Fibroblast of villous mesenchyme (primary cell): ENCODE measurements at regions not wholly inside any gene's neighbourhood (a gene's known extent, or its start where the extent isn't known, plus 50 kb on each side); places are given as distances from the start of the nearest gene placed in this dataset.
A peak's percentile ranks its signal among the peaks of the same experiment; 100 is the strongest.

ENCODE experiments used
- DNase-seq: peaks from one replicate; pipeline ENCODE4 v3.0.0-alpha.2; 2010; ENCODE audit warnings: low read depth
- H3K4me3 ChIP-seq: 2 replicates; pipeline ENCODE4 v1.5.1; 2011; ENCODE audit warnings: low read depth, mild to moderate bottlenecking, low read length
- TF ChIP-seq, protein P1 (sequence below): IDR thresholded peaks from 2 replicates; pipeline ENCODE4 v1.5.1; 2012; ENCODE audit warnings: low read depth, mild to moderate bottlenecking, low read length; ENCODE audit not compliant: insufficient read depth

DNA sequence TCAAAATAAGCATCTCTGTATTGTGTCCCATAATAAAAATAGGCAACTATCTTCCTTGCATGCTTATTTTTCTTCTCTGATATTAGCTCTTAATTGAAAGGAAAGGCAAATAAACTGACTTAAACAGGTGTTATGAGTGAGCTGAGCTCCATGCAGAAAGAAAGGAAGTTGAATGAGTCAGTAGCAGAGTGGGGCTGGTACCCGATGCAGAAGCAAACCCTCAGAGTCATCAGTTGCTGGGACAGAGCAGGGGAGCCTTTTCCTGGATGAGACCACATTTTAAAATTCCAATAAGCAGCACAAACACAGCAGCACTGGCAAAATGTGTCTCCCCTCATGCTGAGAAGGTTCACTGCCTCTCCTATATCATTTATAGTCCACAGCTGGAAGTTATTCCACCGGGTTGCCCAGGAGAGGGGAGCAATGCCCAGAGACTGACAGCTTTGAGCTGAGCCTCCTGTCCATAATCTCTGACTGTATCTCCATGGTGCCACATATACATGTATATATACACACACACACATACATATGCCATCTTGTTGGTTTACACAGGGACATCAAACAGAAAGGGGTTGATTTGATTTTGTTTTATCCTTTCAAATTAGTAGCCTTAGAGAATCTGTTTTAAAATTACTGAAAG, 274.3 kb upstream of the PPARGC1A start:
- H3K4me3 ChIP-seq: no peak overlapping the region
- no peak for DNase-seq
- TF ChIP-seq, protein P1, sequence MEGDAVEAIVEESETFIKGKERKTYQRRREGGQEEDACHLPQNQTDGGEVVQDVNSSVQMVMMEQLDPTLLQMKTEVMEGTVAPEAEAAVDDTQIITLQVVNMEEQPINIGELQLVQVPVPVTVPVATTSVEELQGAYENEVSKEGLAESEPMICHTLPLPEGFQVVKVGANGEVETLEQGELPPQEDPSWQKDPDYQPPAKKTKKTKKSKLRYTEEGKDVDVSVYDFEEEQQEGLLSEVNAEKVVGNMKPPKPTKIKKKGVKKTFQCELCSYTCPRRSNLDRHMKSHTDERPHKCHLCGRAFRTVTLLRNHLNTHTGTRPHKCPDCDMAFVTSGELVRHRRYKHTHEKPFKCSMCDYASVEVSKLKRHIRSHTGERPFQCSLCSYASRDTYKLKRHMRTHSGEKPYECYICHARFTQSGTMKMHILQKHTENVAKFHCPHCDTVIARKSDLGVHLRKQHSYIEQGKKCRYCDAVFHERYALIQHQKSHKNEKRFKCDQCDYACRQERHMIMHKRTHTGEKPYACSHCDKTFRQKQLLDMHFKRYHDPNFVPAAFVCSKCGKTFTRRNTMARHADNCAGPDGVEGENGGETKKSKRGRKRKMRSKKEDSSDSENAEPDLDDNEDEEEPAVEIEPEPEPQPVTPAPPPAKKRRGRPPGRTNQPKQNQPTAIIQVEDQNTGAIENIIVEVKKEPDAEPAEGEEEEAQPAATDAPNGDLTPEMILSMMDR: no peak

DNA sequence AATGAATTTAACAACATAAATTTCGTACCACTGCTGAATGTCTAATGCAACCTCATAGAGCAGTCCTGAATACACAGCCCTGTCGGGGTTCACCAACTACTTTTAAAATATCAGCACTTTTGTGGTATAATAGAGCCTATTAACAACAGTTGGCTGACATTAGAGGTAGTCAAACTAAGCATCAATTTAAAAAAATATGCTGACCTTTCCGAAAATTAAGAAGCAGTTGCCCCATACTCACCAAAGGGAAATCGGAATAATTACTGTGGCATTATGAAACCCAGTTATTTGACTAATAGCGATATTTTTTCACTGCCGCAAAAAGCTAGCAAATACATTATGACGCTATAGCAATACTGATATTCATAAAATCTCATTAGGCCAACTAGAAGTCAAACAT, 273.5 kb upstream of the PPARGC1A start:
- TF ChIP-seq, protein P1: no peak
- DNase-seq: no peak
- no peak overlapping the region for H3K4me3 ChIP-seq

DNA sequence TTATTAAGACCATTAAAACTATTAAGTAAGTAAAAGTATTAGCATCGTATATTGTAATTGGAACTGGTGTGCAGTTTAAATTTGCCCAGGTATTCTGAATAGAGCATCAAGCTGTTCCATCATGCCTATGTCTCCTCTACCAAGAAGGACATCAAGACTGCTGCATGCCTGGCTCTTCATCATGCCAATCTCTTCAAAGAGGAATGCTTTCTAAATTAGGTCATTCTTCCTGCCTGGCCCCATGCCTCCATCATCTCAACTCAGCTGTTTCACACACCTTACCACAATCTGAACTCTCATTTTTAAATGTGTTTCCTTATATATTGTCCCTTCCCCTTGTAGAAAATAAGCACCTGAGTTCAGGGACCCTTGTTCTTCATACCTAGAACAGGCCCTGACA, 270.5 kb upstream of the PPARGC1A start:
- TF ChIP-seq, protein P1: no peak
- DNase-seq: no peak
- no peak overlapping the region for H3K4me3 ChIP-seq

DNA sequence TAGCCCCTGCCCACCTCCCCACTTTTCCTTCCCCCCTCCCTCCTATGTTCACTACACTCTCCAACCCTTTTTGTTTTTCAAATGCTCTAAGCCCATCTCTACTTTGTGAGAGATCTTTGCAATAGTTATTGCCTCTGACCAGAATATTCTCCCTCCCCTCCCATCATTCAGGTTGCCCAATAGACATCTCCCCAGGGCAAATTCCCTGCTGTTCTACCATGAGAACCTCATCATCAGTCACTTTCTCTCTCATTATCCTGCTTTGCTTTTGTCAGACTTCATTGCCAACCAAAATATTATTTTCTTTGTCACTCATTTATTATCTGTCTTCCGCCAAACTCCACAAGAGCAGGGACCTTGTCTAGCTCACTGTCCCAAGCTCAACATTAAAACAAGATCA, 268.2 kb upstream of the PPARGC1A start:
- no peak for DNase-seq
- TF ChIP-seq, protein P1: no peak
- H3K4me3 ChIP-seq: no peak overlapping the region

DNA sequence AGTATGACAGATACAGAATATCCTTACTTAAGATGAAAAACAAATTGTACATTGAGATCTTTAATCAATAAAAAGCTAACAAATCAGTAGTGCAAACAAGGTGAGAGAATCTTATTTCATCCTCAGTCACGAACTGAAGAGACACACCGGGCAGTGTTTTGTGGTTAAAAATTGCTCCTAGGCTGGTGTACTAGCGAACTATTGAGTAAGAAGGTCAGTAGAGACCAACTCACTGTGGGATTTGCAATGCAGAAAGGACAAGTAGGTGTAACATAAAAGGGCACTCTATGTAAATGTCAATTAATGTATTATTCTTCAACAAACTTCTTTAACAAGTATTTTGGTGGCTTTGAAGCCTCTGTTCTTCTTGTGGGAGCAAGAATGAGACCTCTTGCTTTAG, 260.2 kb upstream of the PPARGC1A start:
- TF ChIP-seq, protein P1: no peak
- no peak for DNase-seq
- H3K4me3 ChIP-seq: no peak overlapping the region

DNA sequence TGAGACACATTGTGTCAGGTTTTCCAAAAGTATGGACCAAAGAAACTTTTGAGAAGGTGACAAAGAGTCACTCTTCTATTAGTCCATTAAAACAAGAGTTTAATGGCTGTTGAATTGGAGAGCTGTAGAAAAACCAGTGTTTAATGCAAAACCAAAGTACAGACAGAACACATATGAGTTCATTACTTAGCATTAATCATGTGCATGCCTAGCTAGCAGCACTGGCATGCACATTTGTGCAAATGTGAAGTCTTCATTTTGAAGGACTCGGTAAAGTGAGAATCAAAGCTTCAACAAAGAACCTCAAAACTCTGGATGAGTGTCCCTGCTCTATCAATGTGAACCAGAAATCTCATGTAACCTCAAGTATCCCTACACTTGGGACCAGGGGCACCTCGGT, 256.3 kb upstream of the PPARGC1A start:
- DNase-seq: no peak
- TF ChIP-seq, protein P1: no peak
- no peak overlapping the region for H3K4me3 ChIP-seq

DNA sequence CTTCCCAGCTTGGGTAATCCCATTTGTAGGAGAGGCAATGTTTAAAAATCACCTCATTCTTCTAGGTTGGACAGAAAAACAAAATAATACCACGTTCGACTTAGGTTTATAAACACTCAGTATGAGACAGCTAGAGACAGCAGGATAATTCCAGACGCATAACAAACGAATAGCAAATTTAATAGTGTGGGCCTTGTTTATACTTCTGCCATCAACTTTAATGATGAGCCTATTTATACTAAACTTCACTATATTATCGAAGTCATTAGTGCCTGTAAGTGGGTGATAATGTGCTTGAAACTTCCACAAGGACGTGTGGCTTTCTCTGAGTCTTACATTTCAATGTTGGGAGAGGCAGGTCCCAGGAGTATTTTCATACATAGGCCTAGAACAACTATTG, 255.7 kb upstream of the PPARGC1A start:
- no peak overlapping the region for H3K4me3 ChIP-seq
- TF ChIP-seq, protein P1: no peak
- DNase-seq: peak; percentile 17
